GM19328 (cell line): ENCODE measurements at regions not wholly inside any gene's neighbourhood (a gene's known extent, or its start where the extent isn't known, plus 50 kb on each side); places are given as distances from the start of the nearest gene placed in this dataset.
"Not testable (repeated sequence)": the region's sequence is repeated elsewhere in the genome, so short reads cannot be mapped to it uniquely, and the experiment has no call there.

Experiments
- ATAC-seq: cut with Tn5 transposase; IDR thresholded peaks from one replicate; pipeline ENCODE4 v1.9.1; 2021; ENCODE audit warnings: mild to moderate bottlenecking, moderate library complexity; ENCODE audit not compliant: unreplicated experiment

DNA sequence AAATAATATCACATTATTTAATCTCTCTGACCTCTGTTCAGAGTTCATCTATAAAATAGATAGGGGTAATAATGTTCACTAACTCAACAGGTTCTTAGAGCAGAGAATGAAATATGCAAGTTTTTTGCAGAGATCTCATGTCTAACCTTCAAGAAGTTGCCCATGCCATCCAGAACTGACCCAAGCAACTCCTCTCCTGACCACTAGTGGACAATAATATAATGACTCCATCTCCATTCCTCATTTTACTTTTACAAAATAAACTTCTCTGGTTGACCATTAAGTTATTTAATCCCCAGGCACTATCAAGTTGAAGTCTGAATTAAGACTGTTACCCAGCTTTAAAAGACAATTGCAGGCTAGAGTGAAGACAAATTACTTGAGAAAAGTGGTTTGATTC is 382.6 kb downstream of the KCNA4 start:
- ATAC-seq = no peak

DNA sequence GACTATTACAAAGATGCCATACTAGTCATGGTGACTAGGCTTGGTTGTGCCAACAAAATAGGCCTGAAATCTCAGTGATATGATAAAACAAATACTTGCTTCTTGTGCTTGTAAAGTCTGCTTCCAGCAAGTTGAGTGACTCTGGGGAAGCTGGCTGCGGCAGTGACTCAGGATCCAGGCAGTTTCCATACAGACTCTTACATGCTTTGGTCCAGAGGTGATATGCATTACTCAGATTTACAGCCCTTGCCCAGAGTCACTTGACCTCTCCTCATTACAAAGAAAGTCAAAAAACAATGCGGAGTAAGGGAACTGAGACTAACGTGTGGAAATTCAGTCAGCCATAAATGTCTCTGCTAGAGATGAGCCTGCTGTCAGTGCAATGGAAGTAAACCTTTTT is 387.5 kb downstream of the KCNA4 start:
- ATAC-seq = no peak

DNA sequence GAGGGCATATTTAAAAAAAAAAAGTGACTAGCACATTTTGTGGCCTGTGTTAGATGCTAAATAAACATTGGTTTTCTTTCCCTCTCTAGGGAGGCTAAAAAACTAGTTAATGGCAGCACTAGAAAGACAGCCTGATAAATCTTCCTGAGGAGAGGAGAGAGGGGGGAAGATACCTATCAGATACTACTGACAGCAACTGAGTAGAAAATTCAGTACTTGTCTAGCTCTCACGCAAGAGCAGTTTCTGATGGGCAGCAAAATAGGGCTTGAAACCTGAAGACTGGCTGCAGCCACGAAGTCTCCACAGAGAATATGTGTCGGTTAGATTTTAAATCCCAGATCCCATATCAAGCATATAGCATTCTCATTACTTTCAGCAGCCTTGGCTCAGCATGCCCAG is 388.2 kb downstream of the KCNA4 start:
- no peak for ATAC-seq

DNA sequence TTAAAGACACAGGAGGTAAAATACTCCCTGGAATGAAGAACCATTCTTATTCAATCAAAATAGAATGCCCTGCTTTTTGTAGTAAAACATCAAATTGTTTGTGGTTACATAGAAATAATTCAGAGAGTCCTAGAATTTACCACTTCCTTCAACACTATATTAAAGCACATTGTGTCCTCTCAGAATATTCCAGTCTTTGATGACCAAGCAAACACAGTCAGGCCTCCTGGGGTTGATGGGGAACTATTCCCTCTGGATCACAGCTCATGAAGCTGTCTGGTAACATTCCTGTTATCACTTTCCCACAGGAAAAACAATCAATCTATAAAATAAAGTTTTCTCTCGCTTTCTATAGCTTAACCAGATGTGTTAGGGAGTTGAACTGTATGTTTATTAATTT is 389.3 kb downstream of the KCNA4 start:
- ATAC-seq = no peak

DNA sequence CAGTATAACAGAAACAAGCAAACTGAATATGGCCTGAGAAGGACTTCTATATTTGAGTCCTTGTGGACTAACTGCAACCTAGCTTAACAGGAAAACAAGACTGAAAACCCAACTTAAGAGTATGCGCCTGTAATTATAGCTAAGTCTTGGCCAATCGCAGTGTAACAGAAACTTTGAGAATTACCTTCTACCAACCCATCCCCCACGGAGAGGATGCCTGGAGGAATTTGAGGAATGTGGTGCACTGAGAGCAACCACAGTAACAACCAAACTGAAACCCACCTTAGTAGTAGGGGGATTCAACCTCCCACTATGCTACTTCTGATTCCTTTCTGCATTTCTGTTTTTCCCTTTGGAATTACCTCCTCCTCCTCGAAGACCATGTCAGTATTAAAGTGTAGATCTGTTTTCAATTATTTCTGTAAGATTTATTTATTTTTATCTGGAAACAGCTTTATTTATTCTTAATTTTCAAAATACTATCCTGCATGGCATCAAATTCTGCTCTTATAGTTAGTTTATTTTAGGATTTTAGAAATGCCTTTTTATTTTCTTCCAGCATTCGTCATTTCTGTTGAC is 393.6 kb downstream of the KCNA4 start:
- no peak for ATAC-seq

DNA sequence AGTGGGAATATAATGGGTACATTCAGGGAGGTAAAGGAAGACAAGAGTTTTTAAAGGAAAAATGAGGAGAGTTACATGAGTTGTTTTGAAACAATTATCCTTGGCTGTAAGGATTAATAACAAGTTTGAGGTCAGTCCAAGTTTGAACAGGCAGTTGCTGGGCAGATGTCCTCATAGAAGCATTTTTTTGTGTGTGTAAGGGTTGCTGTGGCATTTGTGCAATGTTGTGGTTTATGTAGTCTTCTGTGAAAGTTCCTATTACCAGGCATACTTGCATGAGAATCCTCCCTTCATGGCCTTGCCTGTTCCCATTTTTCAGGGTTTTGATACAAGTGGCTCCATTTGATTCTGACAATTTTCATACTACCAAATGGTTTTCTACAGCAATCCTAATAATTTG is 400.2 kb downstream of the KCNA4 start:
- ATAC-seq = no peak

DNA sequence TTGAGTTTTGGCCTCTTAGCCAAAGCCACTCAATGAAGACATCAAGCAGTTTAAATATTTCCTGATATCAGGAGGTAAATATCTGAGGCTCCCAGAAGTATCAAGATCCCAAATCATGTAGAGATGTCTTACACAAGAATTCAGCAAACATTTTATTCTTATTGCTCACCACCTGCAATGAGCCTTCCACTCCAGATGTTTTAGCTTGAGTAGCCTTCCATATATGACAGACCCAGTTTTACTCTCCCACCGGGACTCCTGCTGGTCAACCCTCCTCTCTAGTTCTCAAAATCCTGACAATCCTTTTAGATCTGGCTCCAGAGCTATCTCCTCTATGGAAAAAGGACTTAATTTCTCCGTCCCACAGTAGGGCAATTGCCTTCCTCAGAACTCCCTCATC is 404.4 kb downstream of the KCNA4 start:
- ATAC-seq = no peak

DNA sequence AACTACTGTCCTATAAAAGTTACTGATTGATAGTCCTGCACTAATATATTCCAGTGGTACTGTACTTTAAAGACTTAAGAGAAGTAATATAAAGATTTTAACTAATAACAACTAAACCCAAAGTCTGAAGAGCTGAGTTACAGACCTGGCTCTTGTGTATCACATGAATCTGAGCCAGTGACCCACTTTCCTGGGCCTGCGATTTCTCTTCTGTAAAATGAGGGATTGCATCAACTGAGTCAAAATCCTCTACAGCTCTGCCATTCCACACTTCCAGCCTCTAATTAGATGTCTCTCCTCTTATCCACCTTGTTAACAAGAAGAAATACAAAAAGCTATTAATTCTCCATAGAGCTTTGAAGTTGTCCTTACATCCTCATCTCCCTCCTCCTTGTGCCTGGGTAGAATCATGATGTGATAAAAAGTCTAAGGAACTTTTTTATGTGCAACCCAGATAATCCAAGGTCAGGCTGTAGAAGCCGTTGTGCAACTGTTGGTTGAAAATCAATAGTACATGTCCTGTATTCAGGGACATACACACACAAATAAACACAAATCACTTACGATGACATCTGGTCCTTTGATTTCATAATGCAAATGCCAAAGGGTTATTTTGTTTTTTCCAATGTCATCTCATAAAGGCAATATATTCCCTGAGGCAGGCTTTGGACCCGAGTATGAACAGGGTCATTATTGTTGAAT is 410.3 kb downstream of the KCNA4 start:
- ATAC-seq = no peak

DNA sequence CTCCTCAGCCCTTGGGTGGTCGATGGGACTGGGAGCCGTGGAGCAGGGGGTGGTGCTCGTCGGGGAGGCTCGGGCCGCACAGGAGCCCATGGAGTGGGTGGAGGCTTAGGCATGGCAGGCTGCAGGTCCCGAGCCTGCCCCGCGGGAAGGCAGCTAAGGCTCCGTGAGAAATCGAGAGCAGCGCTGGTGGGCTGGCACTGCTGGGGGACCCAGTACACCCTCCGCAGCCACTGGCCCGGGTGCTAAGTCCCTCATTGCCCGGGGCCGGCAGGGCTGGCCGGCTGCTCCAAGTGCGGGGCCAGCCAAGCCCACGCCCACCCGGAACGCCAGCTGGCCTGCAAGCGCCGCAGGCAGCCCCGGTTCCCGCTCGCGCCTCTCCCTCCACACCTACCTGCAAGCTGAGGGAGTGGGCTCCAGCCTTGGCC is 416.7 kb downstream of the KCNA4 start:
- not testable (repeated sequence) for ATAC-seq

DNA sequence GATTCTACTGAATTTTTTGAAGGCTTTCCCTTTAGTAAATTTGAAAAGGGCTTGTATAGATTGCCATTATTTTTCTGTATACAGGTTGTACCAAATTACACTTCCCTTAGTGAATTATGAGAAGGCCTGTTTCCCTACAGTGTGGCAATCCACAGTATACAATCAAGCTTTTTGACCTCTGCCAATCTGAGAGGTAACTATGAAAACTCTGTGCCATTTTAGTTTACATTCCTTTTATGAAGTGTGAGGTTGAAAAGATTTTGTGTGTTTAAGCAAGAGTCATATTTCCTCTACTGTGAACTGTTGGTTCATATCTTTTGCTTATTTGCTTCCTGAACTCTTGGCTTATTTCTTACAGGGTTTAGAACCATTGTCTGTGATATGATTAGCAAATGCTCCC is 432.5 kb downstream of the KCNA4 start:
- ATAC-seq = no peak

DNA sequence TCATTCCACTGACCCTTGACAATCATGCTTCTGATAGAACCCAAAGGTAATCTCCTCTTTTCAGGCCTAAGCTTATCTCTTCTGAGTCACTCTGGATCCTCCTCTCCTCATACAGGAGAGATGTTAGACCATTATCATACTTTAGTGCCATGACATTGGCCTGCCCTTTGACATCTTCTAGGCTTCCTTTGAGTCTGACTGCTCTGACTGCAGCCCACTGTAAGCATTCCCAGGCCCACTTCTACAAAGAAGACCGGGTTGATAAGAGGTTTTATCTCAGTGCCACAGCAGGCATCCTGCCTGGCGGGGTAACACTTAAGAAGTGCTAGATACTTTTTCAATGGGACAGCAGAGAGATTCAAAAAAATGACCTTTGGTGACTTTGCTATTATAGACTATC is 438.0 kb downstream of the KCNA4 start:
- ATAC-seq = no peak

DNA sequence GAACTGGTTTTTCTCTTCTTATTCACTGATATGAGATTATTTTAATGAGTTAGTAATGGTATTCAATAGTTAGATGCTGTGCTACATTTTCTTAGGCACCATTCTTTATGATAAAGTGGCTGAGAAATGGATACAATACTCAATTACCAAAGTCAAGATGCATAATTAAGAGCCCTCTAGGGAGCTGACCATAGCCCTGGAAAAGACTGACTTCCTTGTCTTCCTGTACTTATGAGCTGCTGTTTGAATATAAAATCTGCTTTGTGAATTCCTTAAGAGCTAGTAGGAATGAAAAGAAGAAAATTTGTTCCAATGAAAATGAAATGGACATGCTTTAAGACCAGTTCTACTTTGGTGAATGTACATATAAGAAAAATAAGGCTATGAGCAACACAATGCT is 452.3 kb downstream of the KCNA4 start:
- ATAC-seq = no peak

DNA sequence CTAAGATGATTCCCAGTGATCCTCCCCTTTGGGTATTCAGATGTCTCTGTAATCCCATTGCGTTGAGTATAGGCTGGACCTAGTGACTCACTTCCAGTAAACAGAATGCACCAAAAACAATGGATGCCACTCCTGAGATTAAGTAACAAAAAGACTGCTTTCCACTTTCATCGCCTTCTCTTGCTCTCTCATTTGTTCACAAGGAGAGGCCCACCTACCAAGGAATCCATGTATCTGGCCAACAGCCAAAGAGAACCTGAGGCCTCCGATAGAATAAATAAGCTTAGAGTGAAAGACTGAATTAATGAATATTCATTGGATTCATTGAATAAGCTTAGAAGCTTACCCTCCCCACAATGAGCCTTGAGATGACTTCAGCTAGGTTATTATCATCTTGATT is 454.6 kb downstream of the KCNA4 start:
- ATAC-seq = no peak

DNA sequence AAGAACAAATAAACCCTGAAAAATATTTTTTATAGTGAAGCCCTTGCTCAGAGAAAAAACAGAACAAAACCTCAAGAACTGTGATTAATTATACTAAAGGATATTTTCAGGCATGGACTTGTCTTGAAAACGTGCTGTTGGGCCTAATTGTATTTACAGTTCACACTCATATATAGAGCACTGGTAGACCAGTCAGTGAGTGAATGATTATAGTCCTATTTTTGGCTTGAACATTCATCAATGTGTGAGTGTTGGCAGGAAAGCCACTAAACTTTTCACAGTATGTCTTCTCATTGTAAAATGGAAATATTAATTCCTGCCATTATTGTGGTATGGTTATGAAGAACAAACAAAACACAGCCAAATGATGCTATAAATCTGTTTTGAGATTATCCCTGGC is 462.8 kb downstream of the KCNA4 start:
- no peak for ATAC-seq

DNA sequence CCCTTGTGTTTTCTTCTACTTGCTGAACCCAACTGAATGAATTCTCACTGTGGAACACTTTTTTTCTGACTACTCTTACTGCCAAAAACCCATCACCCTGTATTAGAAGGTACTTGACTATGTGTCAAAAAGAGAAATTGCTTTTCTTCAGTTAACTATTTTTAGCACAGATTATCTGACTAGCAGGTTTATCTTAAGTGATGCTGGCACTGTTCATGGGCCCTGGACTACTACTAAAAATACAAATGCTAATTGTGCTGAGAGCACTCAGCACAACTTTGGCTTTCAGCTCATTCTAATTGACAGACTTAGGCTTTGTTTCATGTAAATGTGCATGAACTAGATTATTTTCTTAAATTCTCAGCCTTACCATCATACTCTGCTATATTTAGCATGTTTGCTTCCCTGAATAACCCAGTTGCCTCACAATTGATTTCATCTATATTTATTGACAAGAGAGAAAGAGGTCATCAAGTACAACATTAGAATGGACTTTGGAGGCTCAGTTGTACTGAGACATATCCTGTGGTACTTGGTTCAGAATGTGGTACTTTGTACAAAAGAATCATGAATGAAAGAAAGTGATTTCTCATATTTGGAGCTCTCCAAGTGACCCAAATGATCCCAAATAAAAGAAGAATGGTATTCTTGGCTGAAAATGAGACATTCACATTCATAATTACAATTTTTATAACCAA is 478.3 kb downstream of the KCNA4 start:
- ATAC-seq = no peak

DNA sequence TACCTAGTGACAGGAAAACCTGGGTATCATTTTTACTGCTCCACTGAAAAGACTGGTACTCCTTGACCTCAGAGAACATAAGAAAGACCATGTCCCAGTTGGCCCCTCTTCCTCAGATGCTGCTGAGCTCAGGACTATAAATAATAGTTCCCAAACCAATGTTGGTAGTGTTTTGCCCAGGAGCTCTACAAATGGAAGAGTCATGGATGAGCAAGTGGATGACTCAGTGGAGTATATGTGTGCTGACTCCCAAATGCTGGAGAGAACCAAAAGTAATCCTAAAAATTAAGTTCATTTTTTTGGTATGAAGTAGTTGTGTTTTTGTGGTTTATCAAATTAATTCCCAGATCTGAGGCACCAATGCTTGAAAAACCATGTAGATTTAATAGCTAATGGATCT is 482.0 kb downstream of the KCNA4 start:
- ATAC-seq = no peak

DNA sequence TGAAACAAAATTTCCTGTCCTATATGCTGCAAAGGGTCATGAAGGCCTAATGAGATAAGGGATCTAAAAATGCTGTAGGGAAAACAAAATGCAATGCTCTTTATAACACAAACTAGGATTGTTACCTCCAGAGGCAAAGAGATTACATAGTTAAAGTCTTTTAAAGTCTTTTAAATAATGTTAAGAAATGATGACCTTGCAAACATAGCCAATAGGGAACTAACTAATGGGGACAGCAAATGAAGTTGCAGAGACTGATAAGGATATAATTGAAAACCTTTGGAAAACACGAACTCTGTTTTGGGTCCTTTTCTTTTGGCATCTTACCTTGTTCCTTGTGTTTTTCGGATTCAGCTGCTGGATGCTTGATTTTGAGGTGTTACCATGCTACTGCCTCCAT is 485.9 kb downstream of the KCNA4 start:
- ATAC-seq = no peak

DNA sequence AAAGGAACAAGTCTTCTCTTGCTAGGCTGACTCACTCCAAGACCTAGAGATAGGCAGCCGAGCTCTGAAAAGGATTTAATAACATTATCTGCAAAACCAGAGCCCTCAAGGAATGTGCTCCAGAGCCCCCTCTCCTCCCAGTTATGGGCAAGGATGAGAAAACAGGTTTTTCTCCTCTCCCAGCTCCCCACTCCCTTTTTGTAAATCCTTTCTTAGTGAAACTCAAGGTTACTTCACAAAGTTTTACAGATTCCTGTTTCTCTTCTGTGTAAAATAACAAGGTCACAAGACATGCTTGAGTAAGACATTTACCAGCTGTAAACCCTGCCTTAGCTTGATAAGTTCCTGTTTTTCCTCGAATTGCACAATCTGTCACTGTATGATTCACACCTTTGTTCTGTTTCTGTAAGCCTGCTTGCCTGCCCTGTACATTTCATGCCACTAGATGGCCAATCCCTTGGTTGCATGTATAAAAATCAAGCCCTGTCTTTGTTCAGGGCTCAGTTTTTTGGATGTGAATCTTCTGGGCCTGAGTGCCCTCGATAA is 489.4 kb downstream of the KCNA4 start:
- ATAC-seq = peak; percentile 51

DNA sequence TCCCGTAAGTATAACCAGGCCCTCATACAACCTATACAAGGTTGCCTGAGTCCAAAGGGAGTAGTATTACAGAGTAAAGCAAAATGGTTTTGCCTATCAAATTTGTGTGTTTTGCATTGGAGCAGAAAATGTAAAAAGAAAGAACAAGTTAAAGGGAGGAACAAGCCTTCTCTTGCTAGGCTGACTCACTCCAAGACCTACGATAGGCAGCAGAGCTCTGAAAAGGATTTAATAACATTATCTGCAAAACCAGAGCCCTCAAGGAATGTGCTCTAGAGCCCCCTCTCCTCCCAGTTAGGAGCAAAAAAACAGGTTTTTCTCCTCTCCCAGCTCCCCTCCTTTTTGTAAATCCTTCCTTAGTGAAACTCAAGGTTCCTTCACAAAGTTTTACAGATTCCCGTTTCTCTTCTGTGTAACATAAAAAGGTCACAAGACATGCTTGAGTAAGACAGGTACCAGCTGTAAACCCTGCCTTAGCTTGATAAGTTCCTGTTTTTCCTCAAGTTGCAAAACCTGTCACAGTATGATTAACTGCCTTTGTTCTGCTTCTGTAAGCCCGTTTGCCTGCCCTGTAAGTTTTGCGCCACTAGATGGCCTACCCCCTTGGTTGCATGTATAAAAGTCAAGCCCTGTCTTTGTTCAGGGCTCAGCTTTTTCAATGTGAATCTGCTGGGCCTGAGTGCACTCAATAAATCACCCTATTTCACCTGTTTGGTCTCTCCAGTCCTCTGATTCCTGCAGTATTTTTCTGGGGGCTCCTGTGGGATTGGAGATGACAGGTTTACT is 498.2 kb downstream of the KCNA4 start:
- ATAC-seq = no peak

DNA sequence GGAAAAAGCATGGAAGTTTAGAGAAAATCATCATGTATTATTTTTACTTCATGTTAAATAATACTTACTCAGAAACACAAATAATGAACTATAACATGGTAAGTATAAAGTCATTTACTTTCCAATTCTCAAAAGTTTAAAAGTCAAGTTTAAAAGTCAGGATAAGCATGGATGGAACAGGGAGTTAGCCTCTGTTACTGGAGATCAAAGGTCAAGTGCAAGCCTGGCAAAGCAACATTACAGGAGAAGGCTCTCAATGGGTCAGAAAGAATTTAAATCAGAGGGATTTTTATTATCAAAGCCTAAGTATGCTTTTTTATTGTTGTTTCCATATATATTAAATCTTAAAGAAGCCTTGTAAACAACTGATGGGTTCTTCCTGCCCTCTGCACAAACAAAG is 505.4 kb downstream of the KCNA4 start:
- ATAC-seq = no peak

DNA sequence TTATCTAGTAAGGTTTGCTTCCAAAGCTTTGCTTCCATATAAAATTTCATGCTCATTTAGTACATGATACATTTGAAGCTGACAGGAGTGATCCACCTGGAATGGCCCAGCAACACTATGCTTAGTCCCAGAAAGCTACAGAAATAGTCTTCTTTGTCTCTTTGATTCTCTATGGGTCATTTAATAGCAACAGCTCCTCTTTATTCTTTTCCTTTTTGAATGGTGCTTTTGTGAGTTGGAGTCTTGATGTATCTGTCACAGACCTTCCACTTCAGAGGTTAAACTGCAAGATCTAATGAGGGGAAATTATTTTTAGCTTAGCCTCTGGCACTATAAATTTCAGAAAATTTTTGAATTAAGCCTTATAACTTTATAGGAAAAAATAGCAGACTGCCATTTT is 509.5 kb downstream of the KCNA4 start:
- ATAC-seq = no peak
